Endodermal cell (in vitro differentiated cells): ENCODE measurements at regions not wholly inside any gene's neighbourhood (a gene's known extent, or its start where the extent isn't known, plus 50 kb on each side); places are given as distances from the start of the nearest gene placed in this dataset.
A peak's percentile ranks its signal among the peaks of the same experiment; 100 is the strongest.

Source experiments
- DNase-seq: peaks from one replicate; pipeline ENCODE4 v3.0.0-alpha.2; 2017
- H3K27ac ChIP-seq: 2 replicates; pipeline ENCODE4 v1.5.1; 2013; ENCODE audit warnings: mild to moderate bottlenecking, low read depth, low read length, moderate library complexity
- H3K27me3 ChIP-seq: 2 replicates; pipeline ENCODE4 v1.6.1; 2013; ENCODE audit warnings: mild to moderate bottlenecking, low read length, moderate library complexity; ENCODE audit not compliant: insufficient read depth, control insufficient read depth, poor library complexity, severe bottlenecking
- H3K36me3 ChIP-seq: 2 replicates; pipeline ENCODE4 v1.7.0; 2013; ENCODE audit warnings: mild to moderate bottlenecking, low read length, moderate library complexity; ENCODE audit not compliant: control insufficient read depth, insufficient read depth
- H3K4me1 ChIP-seq: one replicate; pipeline ENCODE4 v1.7.0; 2013; ENCODE audit warnings: low read length; ENCODE audit not compliant: control insufficient read depth, insufficient read depth
- H3K4me3 ChIP-seq: 2 replicates; pipeline ENCODE4 v1.5.1; 2013; ENCODE audit warnings: mild to moderate bottlenecking, low read length, moderate library complexity
- H3K9ac ChIP-seq: 2 replicates; pipeline ENCODE4 v1.6.1; 2013; ENCODE audit warnings: mild to moderate bottlenecking, low read length, moderate library complexity; ENCODE audit not compliant: poor library complexity, severe bottlenecking; ENCODE audit errors: extremely low read depth
- H3K9me3 ChIP-seq: 2 replicates; pipeline ENCODE4 v1.6.1; 2013; ENCODE audit warnings: mild to moderate bottlenecking, low read length, moderate library complexity; ENCODE audit not compliant: control insufficient read depth
- H3K27ac Mint-ChIP-seq: 2 replicates; pipeline ENCODE4 v1.8.0; 2020; ENCODE audit warnings: mixed read lengths
- H3K27me3 Mint-ChIP-seq: 2 replicates; pipeline ENCODE4 v1.8.0; 2021; ENCODE audit warnings: mild to moderate bottlenecking, mixed read lengths; ENCODE audit not compliant: insufficient read depth
- H3K36me3 Mint-ChIP-seq: 2 replicates; pipeline ENCODE4 v1.8.0; 2020; ENCODE audit warnings: low read depth, mixed read lengths
- H3K4me1 Mint-ChIP-seq: 2 replicates; pipeline ENCODE4 v1.8.0; 2020; ENCODE audit warnings: mixed read lengths
- H3K4me3 Mint-ChIP-seq: 2 replicates; pipeline ENCODE4 v1.8.0; 2020; ENCODE audit warnings: mild to moderate bottlenecking, moderate library complexity, mixed read lengths
- H3K9me3 Mint-ChIP-seq: 2 replicates; pipeline ENCODE4 v1.8.0; 2020; ENCODE audit warnings: mild to moderate bottlenecking, mixed read lengths
- CTCF ChIP-seq: fragments of 200-600 bp; sonication (generic); conservative IDR thresholded peaks from 2 replicates; pipeline ENCODE4 v1.5.0; 2021; ENCODE audit warnings: antibody characterized with exemption, mild to moderate bottlenecking
- WGBS, 2 experiments: methylation state at CpG; one replicate each; pipeline versions ENCODE4 v1.1.5 to v1.1.7; 2013; ENCODE audit warnings: missing lambda C conversion rate in 2 of 2, mixed read lengths in 1 of 2; ENCODE audit not compliant: insufficient coverage in 1 of 2, insufficient read length in 1 of 2; 5-methylcytosine and 5-hydroxymethylcytosine counted together

DNA sequence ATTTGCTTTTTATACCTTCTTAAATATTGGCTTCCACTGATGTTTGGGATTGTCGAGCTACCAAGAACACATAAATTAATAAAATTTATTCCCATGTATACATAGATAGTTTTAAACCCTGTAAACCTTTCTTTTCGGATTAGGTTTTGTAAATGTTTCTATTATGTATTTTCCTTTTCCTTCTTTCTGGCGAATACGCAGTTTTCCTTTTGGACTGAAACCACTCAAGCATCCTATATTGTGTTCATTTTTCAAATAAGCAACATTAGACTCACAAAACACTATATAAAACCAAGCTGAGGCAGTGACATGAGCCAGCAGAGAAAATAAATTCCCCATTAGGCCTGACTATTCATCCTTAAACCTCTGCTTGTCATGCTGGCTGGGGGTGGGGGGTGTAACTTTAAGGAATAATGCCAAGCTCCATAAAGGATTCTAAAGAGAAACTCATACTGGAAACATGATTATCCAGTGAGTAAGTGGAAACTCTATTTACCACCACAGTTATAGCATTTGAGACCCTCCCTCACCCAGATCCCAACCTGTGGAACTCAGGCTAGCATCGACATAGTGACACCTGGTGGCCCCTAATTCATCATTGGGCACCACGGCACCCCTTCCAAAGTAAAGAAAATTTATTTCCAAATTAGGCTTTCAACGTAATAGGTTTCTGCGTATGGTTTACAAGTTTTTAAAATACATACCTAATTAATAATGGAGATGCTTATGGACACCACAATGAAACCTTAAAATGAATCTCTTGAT, 86.5 kb upstream of the CELF2 start:
- no peak overlapping the region for H3K27ac ChIP-seq
- Mint-ChIP-seq H3K27ac (no peak overlapping the region), H3K4me3 (no peak overlapping the region), H3K4me1 (peaks cover 8% of the 10 kb centered on the region), H3K36me3 (no peaks in the 10 kb centered on the region), H3K27me3 (peaks cover 7% of the 10 kb centered on the region), H3K9me3 (no peaks in the 10 kb centered on the region)
- H3K9me3 ChIP-seq = no peaks in the 10 kb centered on the region
- no peak overlapping the region for H3K4me3 ChIP-seq
- no peaks in the 10 kb centered on the region for H3K4me1 ChIP-seq
- H3K36me3 ChIP-seq = no peaks in the 10 kb centered on the region
- H3K27me3 ChIP-seq = no peaks in the 10 kb centered on the region
- DNase-seq = peak; percentile 53
- 86% methylated on average over 8 of the region's 8 CpGs; no CpG with 5 or more reads in 1 of the 2 experiments for WGBS, 2 experiments
- peak; percentile 72 for TF ChIP-seq CTCF
- no peak overlapping the region for H3K9ac ChIP-seq

- H3K27ac ChIP-seq = no peak overlapping the region
- TF ChIP-seq CTCF = no peak
- Mint-ChIP-seq H3K9me3 (peaks cover 7% of the 10 kb centered on the region), H3K4me3 (no peak overlapping the region), H3K27me3 (peaks cover 16% of the 10 kb centered on the region), H3K4me1 (peaks cover 2% of the 10 kb centered on the region), H3K36me3 (no peaks in the 10 kb centered on the region), H3K27ac (no peak overlapping the region)
- peaks cover 3% of the 10 kb centered on the region for H3K9me3 ChIP-seq
- H3K4me1 ChIP-seq = no peaks in the 10 kb centered on the region
- no peaks in the 10 kb centered on the region for H3K36me3 ChIP-seq
- H3K9ac ChIP-seq = no peak overlapping the region
- H3K4me3 ChIP-seq = no peak overlapping the region
- WGBS, 2 experiments = 96 to 100% methylated on average over 3 to 4 of the region's 4 CpGs
- H3K27me3 ChIP-seq = no peaks in the 10 kb centered on the region
- no peak for DNase-seq
Measured at GRCh38 chr10:10935032-10935431, 82.6 kb upstream of the CELF2 start.

GRCh38 chr10:10938676-10939075, 79.0 kb upstream of the CELF2 start:
- Histone ChIP-seq H3K27ac (no peak overlapping the region), H3K9me3 (peaks cover 14% of the 10 kb centered on the region), H3K27me3 (no peaks in the 10 kb centered on the region), H3K4me1 (no peaks in the 10 kb centered on the region), H3K9ac (no peak overlapping the region), H3K4me3 (no peak overlapping the region), H3K36me3 (no peaks in the 10 kb centered on the region)
- Mint-ChIP-seq H3K4me1 (peaks cover 2% of the 10 kb centered on the region), H3K27ac (no peak overlapping the region), H3K36me3 (no peaks in the 10 kb centered on the region), H3K4me3 (no peak overlapping the region), H3K9me3 (peaks cover 17% of the 10 kb centered on the region), H3K27me3 (peaks cover 16% of the 10 kb centered on the region)
- no peak for TF ChIP-seq CTCF
- WGBS, 2 experiments = 85 to 88% methylated on average over 3 to 7 of the region's 7 CpGs
- no peak for DNase-seq
